K562 (cell line): ENCODE measurements at regions not wholly inside any gene's neighbourhood (a gene's known extent, or its start where the extent isn't known, plus 50 kb on each side); places are given as distances from the start of the nearest gene placed in this dataset.

Source experiments
- ELF1 ChIP-seq: fragments of 200-800 bp; sonication (Bioruptor generic); IDR thresholded peaks from 2 replicates; pipeline ENCODE4 v1.6.1; 2016; ENCODE audit warnings: missing genetic modification characterization, missing compliant biosample characterization
- EZH2 ChIP-seq: IDR thresholded peaks from 2 replicates; pipeline ENCODE4 v1.6.1; 2012; ENCODE audit warnings: low read depth, mild to moderate bottlenecking, inconsistent platforms, low read length, borderline replicate concordance
- MTA2 ChIP-seq: fragments of 450-650 bp; IDR thresholded peaks from 2 replicates; pipeline ENCODE4 v1.6.1; 2016; ENCODE audit warnings: low read depth
- TBL1XR1 ChIP-seq, 2 experiments: IDR thresholded peaks; 2 replicates each; pipeline ENCODE4 v1.6.1; 2012; ENCODE audit warnings: improper control_type of control experiment in 2 of 2, low read length in 2 of 2, mild to moderate bottlenecking in 1 of 2
- ZNF76 ChIP-seq: fragments of 250-450 bp; sonication (Bioruptor Pico); IDR thresholded peaks from 2 replicates; pipeline ENCODE4 v1.4.0; 2020; ENCODE audit warnings: mild to moderate bottlenecking, moderate library complexity, borderline replicate concordance

- TF ChIP-seq ZNF76 (no peak), EZH2 (no peak), TBL1XR1 (IDR thresholded peaks at IDR 0.05; ENCODE audit: low read length in 2 of 2) (no peak), MTA2 (no peak), ELF1 (no peak)
Observed at GRCh38 chr14:54343272-54344121, 53.3 kb upstream of the CDKN3 start.
